Transverse colon (tissue), 4 donors: ENCODE measurements at regions not wholly inside any gene's neighbourhood (a gene's known extent, or its start where the extent isn't known, plus 50 kb on each side); places are given as distances from the start of the nearest gene placed in this dataset.

Experiments used
- CTCF ChIP-seq, 5 experiments: fragments of 200-600 bp in 3 of 5; fragments of 450-650 bp in 2 of 5; sonication (generic) in 3 of 5; IDR thresholded peaks; 1 replicate in 2 of 5; 2 replicates in 3 of 5; pipeline ENCODE4 v1.5.1; 2016 to 2017; ENCODE audit warnings: antibody characterized with exemption in 5 of 5, inconsistent platforms in 3 of 5, mild to moderate bottlenecking in 2 of 5, moderate library complexity in 1 of 5
- POLR2A ChIP-seq: fragments of 450-650 bp; IDR thresholded peaks from one replicate; pipeline ENCODE4 v1.6.1; 2016; ENCODE audit warnings: antibody characterized with exemption, mild to moderate bottlenecking, moderate library complexity
- POLR2AphosphoS5 ChIP-seq, 3 donors: sonication (generic); formaldehyde crosslinking; IDR thresholded peaks; one replicate each; pipeline ENCODE4 v1.6.1; 2016; ENCODE audit warnings: antibody characterized with exemption in 3 of 3

DNA sequence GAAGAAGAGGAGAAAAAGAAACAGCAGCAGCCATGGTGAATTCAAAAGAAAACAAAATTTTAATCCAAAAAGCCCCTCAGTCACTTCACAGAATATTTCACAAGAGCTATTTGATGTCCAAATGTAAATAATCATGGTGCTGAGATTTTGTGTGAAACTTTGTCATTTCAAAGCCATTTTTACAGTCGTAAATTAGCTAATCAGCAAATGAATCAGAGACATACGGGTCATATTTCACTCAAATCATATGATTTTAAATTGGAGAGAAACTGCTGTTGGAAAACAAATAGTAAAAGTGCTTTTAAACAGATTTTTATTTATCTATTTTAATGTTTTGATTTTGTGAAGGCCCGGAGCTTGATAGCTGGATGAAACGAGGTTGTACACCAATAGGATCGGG lies 101.4 kb upstream of the SMIM23 start:
- TF ChIP-seq POLR2A (no peak), CTCF (IDR thresholded peaks at IDR 0.05) (no peak), POLR2AphosphoS5 (IDR thresholded peaks at IDR 0.05) (no peak)
